SH-SY5Y (cell line): ENCODE measurements at regions not wholly inside any gene's neighbourhood (a gene's known extent, or its start where the extent isn't known, plus 50 kb on each side); places are given as distances from the start of the nearest gene placed in this dataset.

ENCODE experiments used
- GATA2 ChIP-seq: IDR thresholded peaks from 2 replicates; pipeline ENCODE4 v1.6.1; 2011; ENCODE audit warnings: mild to moderate bottlenecking, low read depth, low read length
- GATA3 ChIP-seq: IDR thresholded peaks from 2 replicates; pipeline ENCODE4 v1.6.1; 2011; ENCODE audit warnings: low read depth, mild to moderate bottlenecking, low read length, moderate library complexity

- TF ChIP-seq GATA2 (no peak), GATA3 (no peak)
Observed at GRCh38 chr20:40160097-40160550, 528.9 kb downstream of the MAFB start.
